ENCODE measurements at regions not wholly inside any gene's neighbourhood (a gene's known extent, or its start where the extent isn't known, plus 50 kb on each side); places are given as distances from the start of the nearest gene placed in this dataset.

GRCh38 chr6:783966-784735 lies 91.2 kb upstream of the EXOC2 start:
- DNase-seq (ENCODE audit: extremely low read depth, insufficient read length) = no peak
- Histone ChIP-seq H3K36me3 (ENCODE audit: control insufficient read depth, insufficient read depth, low read length) (no peaks in the 10 kb centered on the region), H3K27me3 (replicated peaks; ENCODE audit: control insufficient read depth, insufficient read depth, low read length) (no peaks in the 10 kb centered on the region), H3K4me3 (replicated peaks; ENCODE audit: low read depth, low read length) (no peak overlapping the region)
- no peak for TF ChIP-seq CTCF (IDR thresholded peaks at IDR 0.05; ENCODE audit: insufficient read depth, low read length, poor library complexity, severe bottlenecking)

GRCh38 chr6:782141-782540 lies 89.2 kb upstream of the EXOC2 start:
- Histone ChIP-seq H3K27me3 (replicated peaks; ENCODE audit: control insufficient read depth, insufficient read depth, low read length) (no peaks in the 10 kb centered on the region), H3K4me3 (replicated peaks; ENCODE audit: low read depth, low read length) (no peak overlapping the region), H3K36me3 (ENCODE audit: control insufficient read depth, insufficient read depth, low read length) (no peaks in the 10 kb centered on the region)
- no peak for TF ChIP-seq CTCF (IDR thresholded peaks at IDR 0.05; ENCODE audit: insufficient read depth, low read length, poor library complexity, severe bottlenecking)
- DNase-seq (ENCODE audit: extremely low read depth, insufficient read length) = no peak

GRCh38 chr6:781350-781961 lies 88.5 kb upstream of the EXOC2 start:
- Histone ChIP-seq H3K36me3 (ENCODE audit: control insufficient read depth, insufficient read depth, low read length) (no peaks in the 10 kb centered on the region), H3K4me3 (replicated peaks; ENCODE audit: low read depth, low read length) (no peak overlapping the region), H3K27me3 (replicated peaks; ENCODE audit: control insufficient read depth, insufficient read depth, low read length) (no peaks in the 10 kb centered on the region; the same call in 1 of the 2 replicates)
- no peak for DNase-seq (ENCODE audit: extremely low read depth, insufficient read length)
- no peak for TF ChIP-seq CTCF (IDR thresholded peaks at IDR 0.05; ENCODE audit: insufficient read depth, low read length, poor library complexity, severe bottlenecking)

GRCh38 chr6:780706-781105 lies 87.8 kb upstream of the EXOC2 start:
- Histone ChIP-seq H3K27me3 (replicated peaks; ENCODE audit: control insufficient read depth, insufficient read depth, low read length) (no peaks in the 10 kb centered on the region; the same call in 1 of the 2 replicates), H3K4me3 (replicated peaks; ENCODE audit: low read depth, low read length) (no peak overlapping the region), H3K36me3 (ENCODE audit: control insufficient read depth, insufficient read depth, low read length) (no peaks in the 10 kb centered on the region)
- no peak for DNase-seq (ENCODE audit: extremely low read depth, insufficient read length)
- no peak for TF ChIP-seq CTCF (IDR thresholded peaks at IDR 0.05; ENCODE audit: insufficient read depth, low read length, poor library complexity, severe bottlenecking)

- no peak overlapping the region for H3K4me3 ChIP-seq (replicated peaks; ENCODE audit: low read depth, low read length)
- no peak for DNase-seq (ENCODE audit: extremely low read depth, insufficient read length)
- no peaks in the 10 kb centered on the region for H3K36me3 ChIP-seq (ENCODE audit: control insufficient read depth, insufficient read depth, low read length)
- TF ChIP-seq CTCF (IDR thresholded peaks at IDR 0.05; ENCODE audit: insufficient read depth, low read length, poor library complexity, severe bottlenecking) = no peak
- H3K27me3 ChIP-seq (replicated peaks; ENCODE audit: control insufficient read depth, insufficient read depth, low read length) = no peaks in the 10 kb centered on the region; the same call in 1 of the 2 replicates
Measured at GRCh38 chr6:776951-777350, 84.0 kb upstream of the EXOC2 start.
